HG03196 (cell line): ENCODE measurements at regions not wholly inside any gene's neighbourhood (a gene's known extent, or its start where the extent isn't known, plus 50 kb on each side); places are given as distances from the start of the nearest gene placed in this dataset.
"Not testable (repeated sequence)": the region's sequence is repeated elsewhere in the genome, so short reads cannot be mapped to it uniquely, and the experiment has no call there.

Experiments
- ATAC-seq: cut with Tn5 transposase; IDR thresholded peaks from one replicate; pipeline ENCODE4 v1.9.1; 2021; ENCODE audit not compliant: unreplicated experiment

DNA sequence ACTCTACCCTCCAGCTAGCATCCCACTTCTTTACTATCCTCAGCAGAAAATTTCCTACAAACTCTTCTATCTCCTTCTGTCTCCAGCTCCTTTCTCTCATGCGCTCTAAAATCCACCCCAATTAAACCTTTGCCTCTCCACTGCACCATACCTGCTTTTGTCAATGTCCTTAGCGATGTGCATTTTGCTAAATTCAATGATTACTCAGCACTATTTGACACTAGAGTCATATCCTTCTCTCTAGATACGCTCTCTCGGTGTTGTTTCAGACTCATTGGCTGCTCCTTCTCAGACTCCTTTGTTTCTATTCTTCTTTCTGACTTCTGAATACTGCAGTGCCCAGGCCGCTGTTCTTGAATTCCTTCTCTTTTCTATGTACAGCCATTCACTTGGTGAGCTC, 144.2 kb downstream of the HLX start:
- ATAC-seq: no peak

DNA sequence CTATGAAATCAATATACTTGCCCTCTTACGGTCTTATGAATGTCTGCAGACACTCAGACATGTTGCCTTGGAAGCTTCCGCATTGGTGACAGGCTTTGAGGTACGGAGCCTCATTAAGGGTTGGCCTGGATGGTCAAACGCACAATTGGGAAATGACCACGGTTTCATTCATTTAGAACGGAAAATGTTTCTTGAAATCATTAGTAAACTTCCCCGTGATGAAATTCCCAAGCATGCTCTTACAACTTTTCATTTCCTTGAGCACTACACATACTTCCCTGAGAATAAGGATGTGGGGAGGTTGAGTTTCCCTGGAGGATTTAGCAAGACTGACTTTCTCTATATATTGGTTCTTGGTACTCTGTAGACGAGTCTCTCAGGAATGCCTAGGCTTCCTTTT, 146.3 kb downstream of the HLX start:
- no peak for ATAC-seq

DNA sequence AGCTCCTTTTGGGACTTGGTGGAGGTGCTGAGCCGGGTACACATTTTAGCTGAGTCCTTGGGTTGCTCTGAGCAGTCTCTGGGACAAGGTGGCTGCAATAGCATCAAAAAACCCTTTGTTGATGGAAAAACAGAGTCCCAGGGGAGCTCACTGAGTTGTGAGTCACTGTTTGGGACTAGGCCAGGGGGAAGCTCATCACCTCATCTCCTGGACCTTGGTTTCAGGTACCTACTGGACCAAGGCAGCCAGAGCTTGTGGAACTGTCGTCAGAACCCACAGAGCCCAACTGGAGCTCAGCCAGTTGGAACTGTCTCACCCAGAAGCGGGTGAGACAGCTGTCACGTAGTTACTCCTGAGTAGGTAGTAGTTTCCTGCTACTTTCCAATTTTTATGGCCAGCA, 146.7 kb downstream of the HLX start:
- ATAC-seq: no peak

DNA sequence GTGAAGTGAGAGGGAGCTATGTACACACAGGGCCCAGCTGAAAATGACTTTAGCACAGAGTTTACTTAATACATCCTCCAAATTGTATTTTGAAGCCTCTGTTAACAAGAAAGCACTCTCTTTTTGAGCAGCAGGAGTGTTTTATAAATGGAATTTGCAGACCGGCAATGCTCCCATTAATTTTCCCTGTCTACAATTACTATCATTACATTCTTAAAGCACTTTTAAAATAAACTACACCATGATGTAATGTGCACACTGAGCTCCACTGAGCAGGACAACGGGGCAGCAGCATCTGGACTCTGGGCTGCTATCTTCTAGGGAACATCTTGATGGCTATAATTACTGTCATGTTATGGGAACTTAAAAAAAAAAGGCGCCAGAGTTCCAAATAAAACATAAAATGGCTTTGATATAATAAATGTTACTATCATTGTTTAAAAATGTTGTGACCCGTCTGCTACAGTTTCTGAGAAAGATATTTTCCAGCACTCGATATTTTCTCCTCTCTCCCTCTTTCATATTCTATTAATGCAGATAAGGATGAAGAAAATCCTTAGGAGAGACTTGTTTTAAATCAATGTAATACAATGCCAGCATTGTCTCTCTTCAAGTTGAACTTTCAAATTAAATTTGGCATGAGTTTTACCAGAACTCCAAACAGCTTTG, 150.9 kb downstream of the HLX start:
- ATAC-seq: no peak

DNA sequence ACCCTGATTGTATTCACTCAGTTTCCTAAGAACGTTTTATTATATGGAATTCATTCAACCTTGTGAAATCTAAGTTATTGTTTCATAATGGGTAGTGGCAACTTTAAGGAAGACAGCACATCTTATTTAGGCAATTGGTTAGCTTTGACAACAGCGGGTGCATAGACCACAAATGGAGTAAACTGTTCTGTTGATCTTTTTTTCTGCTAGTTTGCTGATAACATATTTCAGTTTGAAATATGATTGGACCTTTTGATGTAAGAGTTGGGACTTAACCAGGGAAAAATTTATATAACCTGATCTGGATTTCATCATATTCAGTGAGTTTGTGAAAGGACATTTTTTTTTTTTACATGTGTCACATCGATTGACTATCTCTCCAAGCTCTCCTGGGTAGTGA, 151.7 kb downstream of the HLX start:
- ATAC-seq: no peak

DNA sequence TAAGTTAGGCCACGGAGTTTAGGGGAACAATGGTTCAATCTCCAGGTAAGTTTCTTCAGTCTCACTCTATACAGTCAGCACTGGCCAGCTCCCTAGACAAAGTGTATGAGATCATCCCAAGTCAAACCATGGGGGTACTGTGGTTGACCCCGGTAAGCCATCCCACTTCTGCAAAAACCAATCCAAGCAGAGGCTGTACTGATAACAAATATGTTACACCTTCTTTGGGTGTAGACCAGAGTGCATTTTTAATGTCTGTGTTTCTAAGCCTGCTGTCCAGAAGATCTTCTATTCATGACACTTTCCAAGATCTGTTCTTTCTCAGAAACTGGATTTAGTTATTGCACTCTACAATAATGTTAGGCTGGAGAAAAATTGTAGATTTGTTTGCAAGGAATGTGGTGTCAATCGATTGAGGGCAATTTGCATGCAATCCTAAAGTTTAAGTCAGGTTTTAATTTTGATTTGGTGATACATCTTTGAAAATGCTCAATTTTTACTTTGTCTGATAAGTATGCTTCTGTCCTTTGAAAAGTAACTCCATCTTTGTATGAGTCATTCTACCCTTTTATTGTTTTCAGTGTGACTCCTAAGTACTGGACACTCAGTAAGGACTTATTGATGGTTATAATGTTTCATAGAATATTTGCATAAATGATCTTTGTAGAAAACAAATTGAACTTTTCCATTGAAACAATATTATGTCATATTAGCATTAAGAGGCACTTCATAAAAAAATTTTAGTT, 152.4 kb downstream of the HLX start:
- ATAC-seq: no peak

DNA sequence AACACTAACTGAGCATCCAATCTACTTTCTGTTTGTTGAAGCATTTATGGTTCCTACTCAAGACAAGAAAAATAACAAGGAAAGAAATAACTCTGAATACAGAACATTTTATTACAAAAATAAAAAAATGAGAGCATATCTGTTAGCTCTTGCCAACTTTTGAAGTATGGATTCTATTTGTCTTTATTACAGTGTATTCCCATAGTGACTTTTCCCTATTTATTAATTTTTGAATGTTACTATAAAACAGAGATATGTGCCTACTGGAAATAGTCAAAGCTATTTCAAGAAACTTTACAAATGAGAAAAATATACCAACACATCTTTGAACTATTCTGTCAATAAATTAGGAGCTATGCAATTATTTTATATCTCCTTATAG, 153.0 kb downstream of the HLX start:
- no peak for ATAC-seq

DNA sequence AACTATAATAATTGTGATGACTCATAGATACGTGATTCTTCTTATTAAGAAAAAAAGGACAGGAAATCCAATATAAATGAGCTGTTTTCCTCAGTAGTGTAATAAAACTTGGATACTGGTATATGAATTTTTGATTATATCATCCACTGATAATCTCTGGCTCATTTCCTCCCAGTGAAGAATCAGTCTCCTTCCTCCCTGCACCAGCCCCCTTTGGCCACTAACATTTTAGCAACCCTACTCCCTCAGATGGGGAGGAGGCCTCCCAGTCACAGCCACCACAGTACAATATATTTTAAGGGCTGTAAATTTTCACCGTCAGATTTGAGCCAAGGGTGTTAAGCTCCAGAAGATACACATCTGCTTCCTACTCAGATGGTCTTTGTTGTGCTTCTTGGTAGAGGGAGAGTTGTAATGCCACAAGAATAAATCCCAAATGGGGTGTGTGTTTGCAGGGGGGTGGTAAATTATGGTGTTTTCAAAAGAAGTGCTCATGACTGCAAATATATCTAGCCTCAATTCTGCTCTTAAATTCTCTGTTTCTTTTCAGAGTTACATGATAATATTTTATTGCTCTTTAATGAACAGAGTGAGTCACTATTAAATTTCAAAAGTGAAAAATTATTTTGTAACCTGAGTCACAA, 153.5 kb downstream of the HLX start:
- ATAC-seq: no peak

DNA sequence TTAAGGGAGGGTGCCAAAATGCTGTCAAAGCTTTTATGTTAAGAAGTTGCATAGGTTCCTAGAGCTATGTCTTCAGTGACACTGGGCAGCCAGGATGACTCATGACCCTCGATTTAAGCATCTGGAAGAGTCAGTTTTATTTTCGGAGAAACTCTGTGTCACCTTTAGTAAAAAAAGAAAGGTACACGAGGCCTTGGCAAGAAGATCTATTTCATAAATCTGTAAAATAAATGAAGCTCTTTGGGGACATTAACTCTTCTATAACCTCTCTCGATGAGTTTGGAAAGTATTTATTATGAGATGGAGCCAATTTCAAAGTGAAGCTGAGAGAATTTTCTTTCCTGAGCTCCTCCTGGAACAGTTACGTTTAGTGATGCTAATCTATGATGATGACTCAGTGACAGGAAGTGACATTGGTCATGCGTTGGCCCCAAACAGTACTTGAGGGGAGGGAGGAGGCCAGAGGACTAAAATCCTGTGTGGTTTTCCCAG, 156.5 kb downstream of the HLX start:
- no peak for ATAC-seq

DNA sequence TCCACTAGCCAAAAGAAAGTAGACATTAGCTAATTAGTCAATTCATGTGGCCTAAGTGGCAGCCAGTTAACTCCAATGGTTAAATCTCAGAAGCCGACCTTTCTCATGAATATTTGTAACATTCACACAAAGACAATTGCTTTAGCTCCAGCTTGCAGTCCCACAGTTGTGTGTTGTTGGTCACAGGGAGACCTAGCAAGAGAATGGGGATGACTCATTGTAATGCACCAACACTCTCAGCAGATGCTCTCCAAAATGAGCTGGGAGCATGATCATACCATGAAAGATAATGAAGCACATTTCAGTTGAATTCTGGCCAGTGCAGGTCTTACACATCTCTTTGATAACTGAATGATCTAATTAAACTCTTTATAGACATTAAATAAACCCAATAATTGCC, 160.4 kb downstream of the HLX start:
- no peak for ATAC-seq

DNA sequence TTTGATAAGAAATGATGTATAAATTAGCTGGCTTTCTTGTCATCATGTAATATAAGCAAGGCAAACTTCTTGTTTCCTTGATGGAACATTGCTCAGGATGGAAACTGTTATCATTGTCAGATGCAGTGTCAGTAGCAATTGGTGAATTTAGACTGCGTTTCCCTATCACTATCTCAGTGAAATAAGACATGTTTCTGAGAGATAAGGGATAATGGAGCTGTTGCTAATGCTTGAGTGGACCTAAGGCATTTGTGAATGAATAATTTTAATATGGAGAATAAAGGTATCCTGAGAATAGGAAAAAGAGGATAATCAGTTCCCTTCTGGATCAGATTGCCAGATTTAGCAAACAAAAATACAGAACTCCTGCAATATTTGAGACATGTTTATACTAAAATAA, 160.9 kb downstream of the HLX start:
- ATAC-seq: no peak

DNA sequence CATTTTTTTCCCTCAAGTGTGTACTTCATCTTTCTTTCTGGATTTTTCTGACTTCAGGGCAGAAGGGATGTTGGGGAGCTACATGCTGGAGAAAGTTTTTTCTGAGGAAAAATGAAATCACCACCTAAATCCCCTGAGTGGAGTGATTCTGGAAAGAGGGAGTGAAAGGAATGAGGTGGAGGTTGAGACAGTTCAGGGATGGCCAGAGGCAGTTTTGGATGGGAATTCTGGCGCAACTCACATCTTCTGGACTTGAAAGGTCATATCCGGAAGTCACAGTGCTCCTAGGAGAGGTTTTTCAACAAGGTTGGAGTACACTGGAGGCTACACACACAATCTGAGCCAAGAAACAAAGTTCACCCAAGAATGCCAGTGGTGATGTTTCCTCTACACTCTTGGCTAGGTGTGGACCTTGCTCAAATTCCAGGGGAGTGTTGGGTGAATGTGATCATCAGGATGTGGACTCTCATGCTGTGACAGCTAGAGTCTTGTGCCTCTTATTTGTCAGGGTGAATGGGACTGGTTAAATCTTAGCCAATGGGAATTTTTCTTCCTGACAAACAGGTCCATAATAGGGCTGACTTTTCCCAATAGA, 161.5 kb downstream of the HLX start:
- ATAC-seq: no peak

DNA sequence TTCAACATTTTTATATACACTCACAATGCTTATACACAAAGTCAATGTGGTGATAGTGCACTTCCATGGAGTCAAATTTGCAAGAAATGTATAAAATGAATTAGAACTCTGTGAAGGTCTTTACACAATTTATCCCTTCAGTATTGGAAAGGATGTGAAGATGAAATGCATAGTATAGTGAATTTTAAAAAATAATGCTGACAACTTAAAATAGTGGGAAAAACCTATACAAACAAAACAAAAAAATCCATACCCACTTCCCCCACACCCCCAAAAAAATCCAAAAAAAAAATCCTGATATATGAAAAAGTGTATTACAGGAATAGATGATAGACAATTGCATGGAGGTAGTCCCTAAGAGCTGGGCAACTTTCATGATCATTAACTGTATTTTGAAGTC, 165.3 kb downstream of the HLX start:
- ATAC-seq: no peak

DNA sequence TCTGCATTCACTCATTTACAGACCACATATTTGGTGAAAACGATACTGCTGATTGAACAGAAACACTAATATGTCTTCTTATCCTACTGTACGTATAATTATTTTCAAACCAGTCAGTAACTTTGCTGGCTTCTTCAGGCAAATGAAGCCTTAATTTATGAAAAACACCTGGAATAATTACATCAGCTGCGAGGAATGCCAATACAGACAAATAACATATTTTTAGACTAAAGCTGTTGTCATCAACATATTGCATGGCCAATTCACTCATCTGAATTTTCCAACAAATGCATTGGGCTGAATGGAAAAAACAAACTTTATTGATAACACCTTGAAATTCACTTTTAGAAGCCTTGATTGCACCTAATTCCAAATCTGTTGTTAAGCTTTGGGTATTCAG, 165.9 kb downstream of the HLX start:
- ATAC-seq: no peak

DNA sequence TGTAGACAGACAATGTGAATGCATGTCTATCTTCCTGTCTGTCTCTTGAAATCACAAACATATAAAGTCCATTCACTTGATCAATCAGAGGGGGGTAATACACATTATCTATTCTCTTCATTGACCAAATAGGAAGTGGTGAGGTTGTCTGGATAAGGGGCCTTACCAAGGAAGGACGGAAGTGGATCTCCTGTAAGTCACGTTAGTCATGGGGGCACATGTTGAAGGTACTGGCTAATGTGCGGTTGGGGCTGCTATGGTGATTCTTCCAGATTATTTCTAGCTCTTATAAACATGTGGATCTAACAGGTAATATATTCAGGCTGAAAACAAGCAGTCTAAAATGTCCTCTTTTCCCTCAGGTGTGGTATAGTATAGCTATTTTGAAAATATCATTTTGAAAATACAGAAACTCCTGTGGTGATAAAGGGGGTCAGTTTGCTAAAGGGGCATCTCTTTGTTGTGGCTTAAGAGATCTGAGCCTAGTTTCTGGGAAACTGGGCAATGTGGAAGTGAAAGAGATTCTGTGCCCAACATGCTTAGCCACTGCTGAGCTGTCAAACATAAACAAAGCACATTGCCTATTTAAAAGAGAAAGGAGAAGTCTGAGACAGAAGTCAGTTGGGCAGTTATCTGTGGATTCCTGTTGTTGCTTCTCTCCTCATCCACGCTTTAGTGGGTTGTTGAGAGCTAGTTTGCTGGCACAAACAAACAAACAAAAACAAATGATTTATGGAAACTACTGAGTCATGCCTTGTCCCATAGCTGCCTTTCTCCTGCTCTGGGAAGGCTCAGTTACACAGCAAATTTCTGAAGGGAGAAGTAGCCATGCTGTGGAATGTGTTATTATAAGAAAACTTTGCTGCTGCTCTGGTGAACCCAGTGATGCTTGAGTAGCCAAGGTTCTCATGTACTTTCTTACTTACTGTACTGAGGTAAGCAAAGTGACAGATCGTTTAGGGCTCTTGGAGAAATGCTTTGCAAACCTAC, 166.9 kb downstream of the HLX start:
- ATAC-seq: peak; percentile 97

DNA sequence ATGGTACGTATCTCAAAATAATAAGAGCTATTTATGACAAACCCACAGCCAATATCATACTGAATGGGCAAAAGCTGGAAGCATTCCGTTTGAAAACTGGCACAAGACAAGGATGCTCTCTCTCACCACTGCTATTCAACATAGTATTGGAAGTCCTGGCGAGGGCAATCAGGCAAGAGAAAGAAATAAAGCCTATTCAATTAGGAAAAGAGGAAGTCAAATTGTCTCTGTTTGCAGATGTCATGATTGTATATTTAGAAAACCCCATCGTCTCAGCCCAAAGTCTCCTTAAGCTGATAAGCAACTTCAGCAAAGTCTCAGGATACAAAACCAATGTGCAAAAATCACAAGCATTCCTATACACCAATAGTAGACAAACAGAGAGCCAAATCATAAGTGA, 172.1 kb downstream of the HLX start:
- ATAC-seq: not testable (repeated sequence)

DNA sequence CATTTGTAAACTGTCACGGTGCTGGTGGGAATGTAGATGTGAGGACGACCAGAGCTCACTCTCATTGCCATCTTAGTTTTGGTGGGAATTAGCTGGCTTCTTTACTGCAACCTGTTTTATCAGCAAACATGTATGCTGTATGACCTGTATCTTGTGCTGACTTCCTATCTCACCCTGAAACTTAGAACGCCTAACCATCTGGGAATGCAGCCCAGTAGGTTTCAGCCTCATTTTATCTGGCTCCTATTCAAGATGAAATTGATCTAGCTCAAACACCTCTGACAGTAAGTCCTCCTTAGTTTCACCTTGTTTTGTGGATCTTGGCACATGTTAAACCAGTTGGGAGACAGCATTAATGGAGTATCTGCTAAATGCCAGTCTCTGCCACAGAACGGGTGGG, 174.6 kb downstream of the HLX start:
- ATAC-seq: no peak

DNA sequence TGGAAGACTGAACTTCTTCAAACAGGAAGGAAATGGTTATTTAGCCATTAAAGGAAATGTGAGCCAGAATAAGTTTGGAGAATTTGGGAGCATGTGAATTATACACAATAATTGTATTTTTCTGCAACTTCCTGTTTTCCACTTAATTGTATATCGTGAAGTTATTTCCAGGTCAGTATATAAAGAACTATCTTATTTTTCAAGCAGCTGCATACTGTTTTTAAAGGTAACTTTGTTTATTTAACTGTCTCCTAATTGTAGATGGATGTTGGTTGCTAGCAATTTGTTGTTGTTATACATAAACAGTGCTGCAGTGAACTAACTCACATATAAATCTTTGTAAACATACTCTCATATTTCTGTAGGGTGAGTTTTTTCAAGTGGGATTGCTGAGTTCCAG, 180.3 kb downstream of the HLX start:
- ATAC-seq: no peak

DNA sequence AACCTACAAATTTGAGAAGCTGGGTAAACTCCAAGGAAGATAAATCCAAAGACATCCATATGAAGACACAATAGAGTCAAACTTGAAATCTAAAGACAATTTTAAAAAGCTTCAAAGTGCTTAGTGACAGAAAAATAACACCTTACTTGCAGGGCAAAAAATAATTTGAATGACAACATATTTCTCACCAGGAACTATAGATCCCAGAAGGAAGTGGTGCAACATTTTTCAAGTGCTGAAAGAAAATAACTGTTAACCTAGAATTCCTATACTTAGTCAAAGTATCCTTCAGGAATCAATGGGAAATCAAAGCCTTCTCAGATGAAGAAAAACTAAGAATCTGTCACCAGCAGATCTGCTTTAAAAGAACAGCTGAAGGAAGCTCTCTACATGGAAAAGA, 184.4 kb downstream of the HLX start:
- no peak for ATAC-seq

DNA sequence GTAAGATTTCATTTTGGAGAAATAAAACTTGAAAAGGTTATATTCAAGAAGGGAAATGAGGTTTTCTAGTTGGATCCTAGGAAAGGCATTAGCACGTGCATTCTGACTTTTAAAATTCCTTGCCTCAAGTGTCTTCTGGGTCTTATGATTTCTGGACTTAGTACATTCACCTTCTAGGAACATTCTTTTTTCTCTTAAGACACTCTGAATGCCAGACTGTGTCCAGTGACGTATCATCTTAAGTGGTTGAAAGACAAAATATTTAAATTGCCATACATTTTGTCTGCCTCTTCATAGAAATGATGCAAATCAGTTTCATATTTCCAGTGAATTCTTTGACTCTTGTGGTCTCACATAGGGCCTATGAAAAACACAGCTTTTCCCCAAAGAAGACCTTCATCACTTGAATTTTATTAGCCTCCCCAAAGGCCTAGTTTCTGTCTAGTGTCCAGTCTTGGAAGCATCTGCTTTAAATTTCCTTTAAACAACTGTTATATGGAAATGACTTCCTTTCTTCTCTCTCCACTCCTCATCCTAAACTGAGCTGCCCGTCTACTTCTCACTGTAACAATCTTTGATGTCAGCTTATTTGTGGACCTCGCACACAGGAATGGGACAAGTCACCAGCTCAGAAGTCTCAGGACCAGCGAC, 187.2 kb downstream of the HLX start:
- no peak for ATAC-seq
